ENCODE measurements at regions not wholly inside any gene's neighbourhood (a gene's known extent, or its start where the extent isn't known, plus 50 kb on each side); places are given as distances from the start of the nearest gene placed in this dataset.

- no peak overlapping the region for H3K4me3 ChIP-seq (ENCODE audit: low read depth in 2 of 2, low read length in 2 of 2)
- in situ Hi-C loops (cut with HindIII; ENCODE audit: low pct_unique_long_range_greater_than_20kb, low sequenced_read_pairs): no loop called here
- no peaks in the 10 kb centered on the region for H3K36me3 ChIP-seq (ENCODE audit: control insufficient read depth, insufficient read depth, low read length)
- ATAC-seq: peak; percentile 92
- intact Hi-C loops (cut with micrococcal nuclease; ENCODE audit: unreplicated experiment): loop anchor here (5.0 kb wide), 1 partner anchor 99 kb away; no protein-coding TSS in a partner anchor
- H3K27ac ChIP-seq (ENCODE audit: low read length): no peak overlapping the region
- no peaks in the 10 kb centered on the region for H3K27me3 ChIP-seq (ENCODE audit: control insufficient read depth, insufficient read depth, low read length)
- H3K9me3 ChIP-seq (ENCODE audit: control insufficient read depth, insufficient read depth, low read depth, low read length): no peaks in the 10 kb centered on the region
- no peaks in the 10 kb centered on the region for H3K4me1 ChIP-seq (ENCODE audit: control insufficient read depth, insufficient read depth, low read length)
- TF ChIP-seq TCF7L2 (IDR thresholded peaks at IDR 0.05; ENCODE audit: low read depth, low read length): no peak
- TF ChIP-seq CTCF (IDR thresholded peaks at IDR 0.05): peak; percentile 75
- DNase-seq (ENCODE audit: low read depth, low spot score): peak; percentile 13
- BruUV-seq (replicated peaks): no TSS peak
- CTCF ChIA-PET: interaction anchor here (0.7 to 1.1 kb wide), 3 partner anchors 98 to 1837 kb away, joined by 3 read pairs; no protein-coding TSS in a partner anchor
- POLR2A ChIA-PET: no interaction called here
Observed at GRCh38 chr4:100095729-100096595, 94.3 kb downstream of the DDIT4L start.

- intact Hi-C loops (cut with micrococcal nuclease; ENCODE audit: unreplicated experiment) (no loop called here), in situ Hi-C loops (cut with HindIII; ENCODE audit: low pct_unique_long_range_greater_than_20kb, low sequenced_read_pairs) (no loop called here)
- Histone ChIP-seq H3K4me3 (ENCODE audit: low read depth in 2 of 2, low read length in 2 of 2) (no peak overlapping the region), H3K36me3 (ENCODE audit: control insufficient read depth, insufficient read depth, low read length) (no peaks in the 10 kb centered on the region), H3K4me1 (ENCODE audit: control insufficient read depth, insufficient read depth, low read length) (no peaks in the 10 kb centered on the region), H3K9me3 (ENCODE audit: control insufficient read depth, insufficient read depth, low read depth, low read length) (no peaks in the 10 kb centered on the region), H3K27me3 (ENCODE audit: control insufficient read depth, insufficient read depth, low read length) (no peaks in the 10 kb centered on the region), H3K27ac (ENCODE audit: low read length) (no peak overlapping the region)
- TF ChIP-seq SIN3A (IDR thresholded peaks at IDR 0.05; ENCODE audit: borderline replicate concordance, insufficient read depth, low read depth, low read length): no peak
- peak; percentile 81 for TF ChIP-seq CTCF (IDR thresholded peaks at IDR 0.05)
- no peak for TF ChIP-seq TCF7L2 (IDR thresholded peaks at IDR 0.05; ENCODE audit: low read depth, low read length)
- peak; percentile 69 for ATAC-seq
- ChIA-PET CTCF (interaction anchor here (0.6 kb wide), 2 partner anchors 83 to 408 kb away, joined by 3 to 7 read pairs; no protein-coding TSS in a partner anchor), POLR2A (no interaction called here)
- peak; percentile 35 for DNase-seq (ENCODE audit: low read depth, low spot score)
- BruUV-seq (replicated peaks): no TSS peak
Observed at GRCh38 chr4:100093091-100093866, 97.0 kb downstream of the DDIT4L start.

- no peak for TF ChIP-seq TCF7L2 (IDR thresholded peaks at IDR 0.05; ENCODE audit: low read depth, low read length)
- no peak for TF ChIP-seq CTCF (IDR thresholded peaks at IDR 0.05)
- TF ChIP-seq REST (IDR thresholded peaks at IDR 0.05; ENCODE audit: insufficient read depth in 1 of 2, low read depth in 2 of 2, low read length in 1 of 2): no peak
- TF ChIP-seq SIN3A (IDR thresholded peaks at IDR 0.05; ENCODE audit: borderline replicate concordance, insufficient read depth, low read depth, low read length): no peak
- TF ChIP-seq POLR2AphosphoS5 (IDR thresholded peaks at IDR 0.05; ENCODE audit: low read depth, low read length): no peak
- intact Hi-C loops (cut with micrococcal nuclease; ENCODE audit: unreplicated experiment): no loop called here
- no peaks in the 10 kb centered on the region for H3K9me3 ChIP-seq (ENCODE audit: control insufficient read depth, insufficient read depth, low read depth, low read length)
- in situ Hi-C loops (cut with HindIII; ENCODE audit: low pct_unique_long_range_greater_than_20kb, low sequenced_read_pairs): no loop called here
- H3K36me3 ChIP-seq (ENCODE audit: control insufficient read depth, insufficient read depth, low read length): no peaks in the 10 kb centered on the region
- CTCF ChIA-PET: no interaction called here
- POLR2A ChIA-PET: no interaction called here
- BruUV-seq (replicated peaks): no TSS peak
- ATAC-seq (no peak), DNase-seq (ENCODE audit: low read depth, low spot score) (no peak)
- no peaks in the 10 kb centered on the region for H3K27me3 ChIP-seq (ENCODE audit: control insufficient read depth, insufficient read depth, low read length)
- no peaks in the 10 kb centered on the region for H3K4me1 ChIP-seq (ENCODE audit: control insufficient read depth, insufficient read depth, low read length)
- no peak overlapping the region for H3K27ac ChIP-seq (ENCODE audit: low read length)
- H3K4me3 ChIP-seq (ENCODE audit: low read depth in 2 of 2, low read length in 2 of 2): no peak overlapping the region
Observed at GRCh38 chr4:100087743-100088142, 102.5 kb downstream of the DDIT4L start.
